Activated naive CD4-positive, alpha-beta T cell treated with anti-CD3 and anti-CD28 coated beads, Interleukin-2, amount 50 U/mL, for 16 hours (primary cell): ENCODE measurements at regions not wholly inside any gene's neighbourhood (a gene's known extent, or its start where the extent isn't known, plus 50 kb on each side); places are given as distances from the start of the nearest gene placed in this dataset.
"Not testable (repeated sequence)": the region's sequence is repeated elsewhere in the genome, so short reads cannot be mapped to it uniquely, and the experiment has no call there.

Experiments
- DNase-seq: peaks from one replicate; pipeline ENCODE4 v3.0.0-alpha.2; 2020

- DNase-seq, result no peak
Observed at GRCh38 chrX:55326985-55327384, 62.3 kb upstream of the PAGE3 start.

GRCh38 chrX:55335296-55335695 lies 70.6 kb upstream of the PAGE3 start:
- no peak for DNase-seq

GRCh38 chrX:55336176-55336575 lies 71.5 kb upstream of the PAGE3 start:
- DNase-seq, result no peak

GRCh38 chrX:55340896-55341433 lies 76.2 kb upstream of the PAGE3 start:
- DNase-seq, result no peak

GRCh38 chrX:55342533-55343501 lies 78.1 kb upstream of the PAGE3 start:
- DNase-seq, result peak; percentile 22

- DNase-seq, result no peak
Observed at GRCh38 chrX:55356609-55357008, 91.9 kb upstream of the PAGE3 start.

GRCh38 chrX:55357236-55357635 lies 92.5 kb upstream of the PAGE3 start:
- no peak for DNase-seq

GRCh38 chrX:55379396-55379795 lies 72.5 kb upstream of the MAGEH1 start:
- no peak for DNase-seq

GRCh38 chrX:55389376-55389775 lies 62.6 kb upstream of the MAGEH1 start:
- no peak for DNase-seq

GRCh38 chrX:55396836-55397235 lies 55.1 kb upstream of the MAGEH1 start:
- not testable (repeated sequence) for DNase-seq
